Duodenal mucosa (tissue), 2 donors: ENCODE measurements at regions not wholly inside any gene's neighbourhood (a gene's known extent, or its start where the extent isn't known, plus 50 kb on each side); places are given as distances from the start of the nearest gene placed in this dataset.

ENCODE experiments used
- H3K27ac ChIP-seq: one replicate; pipeline ENCODE4 v1.7.0; 2013; ENCODE audit warnings: low read depth, low read length
- H3K27me3 ChIP-seq, 2 donors: one replicate each; pipeline ENCODE4 v1.7.0; 2013; ENCODE audit warnings: low read length in 2 of 2, control low read depth in 1 of 2; ENCODE audit not compliant: insufficient read depth in 2 of 2, control insufficient read depth in 1 of 2
- H3K36me3 ChIP-seq, 2 donors: one replicate each; pipeline ENCODE4 v1.7.0; 2013; ENCODE audit warnings: low read length in 2 of 2, control low read depth in 1 of 2; ENCODE audit not compliant: insufficient read depth in 2 of 2, control insufficient read depth in 1 of 2
- H3K4me1 ChIP-seq, 2 donors: one replicate each; pipeline ENCODE4 v1.7.0; 2013; ENCODE audit warnings: low read length in 2 of 2, control low read depth in 1 of 2; ENCODE audit not compliant: insufficient read depth in 2 of 2, control insufficient read depth in 1 of 2
- H3K4me3 ChIP-seq, 2 donors: one replicate each; pipeline ENCODE4 v1.7.0; 2013; ENCODE audit warnings: low read length in 2 of 2, low read depth in 1 of 2
- H3K9ac ChIP-seq, 2 donors: one replicate each; pipeline ENCODE4 v1.7.0; 2013; ENCODE audit warnings: low read length in 2 of 2, low read depth in 1 of 2
- H3K9me3 ChIP-seq, 2 donors: one replicate each; pipeline ENCODE4 v1.7.0; 2013; ENCODE audit warnings: low read length in 2 of 2, control low read depth in 1 of 2; ENCODE audit not compliant: control insufficient read depth in 1 of 2

DNA sequence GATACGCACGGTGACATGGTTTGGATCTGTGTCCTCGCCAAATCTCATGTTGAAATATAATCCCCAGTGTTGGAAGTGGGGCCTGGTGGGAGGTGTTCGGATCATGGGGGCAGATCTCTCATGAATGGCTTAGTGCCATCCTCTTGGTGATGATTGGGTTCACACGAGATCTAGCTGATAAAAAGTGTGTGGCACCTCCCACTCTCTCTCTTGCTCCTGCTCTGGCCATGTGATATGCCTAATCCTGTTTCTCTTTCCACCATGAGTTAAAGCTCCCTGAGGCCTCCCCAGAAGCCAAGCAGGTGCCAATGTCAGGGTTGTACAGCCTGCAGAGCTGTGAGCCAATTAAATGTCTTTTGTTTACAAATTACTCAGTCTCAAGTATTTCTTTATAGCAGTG lies 303.1 kb upstream of the PLET1 start:
- no peak overlapping the region for H3K4me3 ChIP-seq
- H3K27me3 ChIP-seq: no peaks in the 10 kb centered on the region
- no peaks in the 10 kb centered on the region for H3K9me3 ChIP-seq
- no peaks in the 10 kb centered on the region for H3K4me1 ChIP-seq
- no peak overlapping the region for H3K27ac ChIP-seq
- H3K36me3 ChIP-seq: no peaks in the 10 kb centered on the region
- no peak overlapping the region for H3K9ac ChIP-seq

- no peaks in the 10 kb centered on the region for H3K9me3 ChIP-seq
- no peaks in the 10 kb centered on the region for H3K27me3 ChIP-seq
- no peaks in the 10 kb centered on the region for H3K4me1 ChIP-seq
- H3K27ac ChIP-seq: no peak overlapping the region
- H3K4me3 ChIP-seq: no peak overlapping the region
- no peaks in the 10 kb centered on the region for H3K36me3 ChIP-seq
- H3K9ac ChIP-seq: no peak overlapping the region
Measured at GRCh38 chr11:112564228-112564955, 303.7 kb upstream of the PLET1 start.

DNA sequence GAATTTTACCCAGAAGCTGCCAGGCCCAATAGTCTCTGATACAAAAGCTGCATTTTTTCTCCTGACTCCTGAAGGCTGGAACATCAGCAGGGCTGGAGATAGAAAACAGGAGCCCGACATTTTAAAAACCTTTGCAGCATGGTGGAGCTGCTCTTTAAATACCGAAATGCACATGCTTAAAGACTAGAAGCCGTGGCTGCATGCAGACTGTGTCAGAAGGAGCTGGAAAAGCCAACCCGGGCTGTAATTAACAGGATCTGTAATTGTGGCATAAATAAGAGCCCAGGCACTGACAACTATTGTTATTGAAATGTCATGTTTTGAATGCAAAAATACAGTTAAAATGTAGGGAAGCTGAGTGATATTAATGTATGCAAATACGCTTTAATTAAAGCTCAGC lies 304.9 kb upstream of the PLET1 start:
- H3K4me3 ChIP-seq: no peak overlapping the region
- H3K9ac ChIP-seq: no peak overlapping the region
- no peaks in the 10 kb centered on the region for H3K27me3 ChIP-seq
- no peaks in the 10 kb centered on the region for H3K9me3 ChIP-seq
- no peaks in the 10 kb centered on the region for H3K36me3 ChIP-seq
- H3K27ac ChIP-seq: no peak overlapping the region
- H3K4me1 ChIP-seq: no peaks in the 10 kb centered on the region

DNA sequence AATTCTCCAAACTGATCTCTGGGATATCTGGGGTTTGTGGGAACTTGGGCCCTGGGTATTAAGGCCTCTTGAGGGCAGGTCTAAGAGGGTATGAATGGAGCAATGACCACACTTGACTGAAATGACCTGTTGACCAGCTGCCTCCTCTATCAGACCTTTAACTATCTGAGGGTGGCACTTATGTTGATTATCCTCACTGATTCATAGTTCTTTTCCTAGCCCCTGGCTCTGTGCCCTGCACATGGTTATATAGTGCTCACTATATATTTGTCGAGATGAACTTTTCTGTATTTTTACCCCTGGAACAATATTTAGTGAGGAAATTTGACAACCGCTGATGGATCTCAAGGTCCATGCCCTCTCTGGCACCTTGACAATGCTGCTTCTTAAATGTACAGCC lies 305.5 kb upstream of the PLET1 start:
- Histone ChIP-seq H3K4me1 (no peaks in the 10 kb centered on the region), H3K27me3 (no peaks in the 10 kb centered on the region), H3K9ac (no peak overlapping the region), H3K36me3 (no peaks in the 10 kb centered on the region), H3K27ac (no peak overlapping the region), H3K4me3 (no peak overlapping the region), H3K9me3 (no peaks in the 10 kb centered on the region)

DNA sequence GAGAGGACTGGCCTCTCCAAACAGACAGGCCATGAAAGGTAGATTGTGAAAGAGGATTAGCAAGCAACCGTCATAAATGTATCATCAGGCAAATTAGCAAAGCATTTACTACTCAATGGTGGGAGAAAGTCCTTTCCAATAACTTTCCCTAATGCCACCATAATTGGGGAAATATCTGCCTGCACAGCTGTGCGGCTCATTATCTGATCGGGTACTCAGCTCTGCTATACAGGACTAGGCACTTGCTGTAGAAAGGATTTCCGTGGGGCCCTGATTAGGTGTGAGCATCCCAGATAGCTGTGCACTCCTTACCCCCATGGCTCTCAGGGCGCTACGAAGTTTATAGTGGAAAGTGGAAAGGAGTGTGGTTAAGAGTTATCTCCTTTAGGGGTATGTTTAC lies 309.7 kb upstream of the PLET1 start:
- Histone ChIP-seq H3K9ac (no peak overlapping the region), H3K4me3 (no peak overlapping the region), H3K27ac (no peak overlapping the region), H3K27me3 (no peaks in the 10 kb centered on the region), H3K36me3 (no peaks in the 10 kb centered on the region), H3K9me3 (no peaks in the 10 kb centered on the region), H3K4me1 (no peaks in the 10 kb centered on the region)

DNA sequence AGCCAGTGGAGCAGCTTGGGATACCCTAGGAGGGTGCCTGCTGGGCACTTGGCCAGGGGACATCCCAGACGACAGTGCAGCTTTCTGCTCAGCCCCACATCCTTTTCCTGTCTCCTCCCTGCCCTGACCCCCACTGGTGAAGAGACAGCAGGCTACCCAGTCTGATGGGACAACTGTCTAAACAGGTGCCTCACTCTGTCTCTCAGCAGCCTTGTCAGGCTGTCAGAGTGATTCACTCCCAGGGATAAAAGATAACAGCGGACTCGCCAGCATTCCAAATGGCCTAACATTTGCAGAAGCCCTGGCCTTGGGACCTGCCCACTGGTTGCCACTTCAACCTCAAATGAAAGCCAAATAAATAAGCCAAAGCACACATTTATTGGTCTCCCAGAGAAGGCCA lies 318.6 kb upstream of the PLET1 start:
- no peaks in the 10 kb centered on the region for H3K9me3 ChIP-seq
- H3K27me3 ChIP-seq: no peaks in the 10 kb centered on the region
- no peaks in the 10 kb centered on the region for H3K36me3 ChIP-seq
- no peak overlapping the region for H3K4me3 ChIP-seq
- no peaks in the 10 kb centered on the region for H3K4me1 ChIP-seq
- no peak overlapping the region for H3K27ac ChIP-seq
- no peak overlapping the region for H3K9ac ChIP-seq

DNA sequence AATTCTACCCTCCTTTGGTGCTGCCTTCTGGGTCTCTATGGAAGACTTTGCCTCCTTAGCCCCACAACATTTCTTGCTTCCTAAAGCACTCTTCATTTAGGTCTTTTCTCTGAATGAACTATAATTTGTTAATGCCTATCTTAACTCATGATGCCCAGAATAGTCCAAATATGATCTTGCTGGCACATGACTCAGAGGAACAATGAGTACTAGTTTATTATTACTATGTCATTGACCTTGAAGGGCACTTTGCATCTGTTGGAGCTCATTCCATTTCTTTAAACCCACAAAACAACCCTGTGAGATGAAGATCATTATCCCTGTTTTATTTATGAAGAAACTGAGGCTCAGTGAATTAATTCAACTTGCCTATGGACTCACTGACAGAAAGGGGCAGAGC lies 320.2 kb upstream of the PLET1 start:
- Histone ChIP-seq H3K9me3 (no peaks in the 10 kb centered on the region), H3K27ac (no peak overlapping the region), H3K27me3 (no peaks in the 10 kb centered on the region), H3K36me3 (no peaks in the 10 kb centered on the region), H3K4me1 (no peaks in the 10 kb centered on the region), H3K4me3 (no peak overlapping the region), H3K9ac (no peak overlapping the region)

GRCh38 chr11:112581747-112582146 lies 321.1 kb upstream of the PLET1 start:
- Histone ChIP-seq H3K36me3 (no peaks in the 10 kb centered on the region), H3K27ac (no peak overlapping the region), H3K4me1 (no peaks in the 10 kb centered on the region), H3K9ac (no peak overlapping the region), H3K4me3 (no peak overlapping the region), H3K9me3 (no peaks in the 10 kb centered on the region), H3K27me3 (no peaks in the 10 kb centered on the region)

- H3K4me1 ChIP-seq: no peaks in the 10 kb centered on the region
- no peak overlapping the region for H3K4me3 ChIP-seq
- no peak overlapping the region for H3K9ac ChIP-seq
- H3K9me3 ChIP-seq: no peaks in the 10 kb centered on the region
- H3K27me3 ChIP-seq: no peaks in the 10 kb centered on the region
- no peaks in the 10 kb centered on the region for H3K36me3 ChIP-seq
- H3K27ac ChIP-seq: no peak overlapping the region
Measured at GRCh38 chr11:112582366-112582765, 321.7 kb upstream of the PLET1 start.

GRCh38 chr11:112583261-112583893 lies 322.7 kb upstream of the PLET1 start:
- Histone ChIP-seq H3K4me1 (no peaks in the 10 kb centered on the region), H3K4me3 (no peak overlapping the region), H3K9me3 (no peaks in the 10 kb centered on the region), H3K27me3 (no peaks in the 10 kb centered on the region), H3K27ac (no peak overlapping the region), H3K9ac (no peak overlapping the region), H3K36me3 (no peaks in the 10 kb centered on the region)
